MM.1S (cell line): ENCODE measurements at regions not wholly inside any gene's neighbourhood (a gene's known extent, or its start where the extent isn't known, plus 50 kb on each side); places are given as distances from the start of the nearest gene placed in this dataset.

Experiments used
- DNase-seq: peaks from one replicate; pipeline ENCODE4 v3.0.0-alpha.2; 2015
- H2AFZ ChIP-seq: fragments of 300-600 bp; sonication (generic); 2 replicates; pipeline ENCODE4 v1.6.0; 2016; ENCODE audit warnings: antibody characterized with exemption, low read length
- H3F3A ChIP-seq: fragments of 300-600 bp; sonication (generic); 2 replicates; pipeline ENCODE4 v1.6.1; 2016; ENCODE audit warnings: mild to moderate bottlenecking, antibody characterized with exemption, low read length, moderate library complexity, mixed read lengths; ENCODE audit not compliant: insufficient read depth
- H3K27ac ChIP-seq: fragments of 300-600 bp; sonication (generic); 2 replicates; pipeline ENCODE4 v1.5.1; 2016; ENCODE audit warnings: mild to moderate bottlenecking, low read length
- H3K27me3 ChIP-seq: fragments of 300-600 bp; sonication (generic); replicated peaks from 2 replicates; pipeline ENCODE4 v1.6.0; 2016; ENCODE audit warnings: low read length; ENCODE audit not compliant: insufficient read depth
- H3K36me3 ChIP-seq: fragments of 300-600 bp; sonication (generic); replicated peaks from 2 replicates; pipeline ENCODE4 v1.6.1; 2016; ENCODE audit warnings: mild to moderate bottlenecking, low read length, mixed read lengths; ENCODE audit not compliant: insufficient read depth
- H3K4me1 ChIP-seq: fragments of 300-600 bp; sonication (generic); 2 replicates; pipeline ENCODE4 v1.6.1; 2016; ENCODE audit warnings: low read length, mixed read lengths
- H3K4me2 ChIP-seq: fragments of 300-600 bp; sonication (generic); 2 replicates; pipeline ENCODE4 v1.6.0; 2016; ENCODE audit warnings: low read depth, low read length
- H3K4me3 ChIP-seq: fragments of 300-600 bp; sonication (generic); 2 replicates; pipeline ENCODE4 v1.5.1; 2016; ENCODE audit warnings: low read length, mixed read lengths
- H3K79me2 ChIP-seq: fragments of 300-600 bp; sonication (generic); 2 replicates; pipeline ENCODE4 v1.6.1; 2016; ENCODE audit warnings: mixed run types, low read length, mixed read lengths
- H3K9ac ChIP-seq: fragments of 300-600 bp; sonication (generic); 2 replicates; pipeline ENCODE4 v1.6.1; 2016; ENCODE audit warnings: low read length, mixed read lengths
- H3K9me2 ChIP-seq: fragments of 300-600 bp; sonication (generic); replicated peaks from 2 replicates; pipeline ENCODE4 v1.6.1; 2016; ENCODE audit warnings: mild to moderate bottlenecking, low read length, mixed read lengths; ENCODE audit not compliant: insufficient read depth
- H3K9me3 ChIP-seq: fragments of 300-600 bp; sonication (generic); replicated peaks from 2 replicates; pipeline ENCODE4 v1.6.1; 2016; ENCODE audit warnings: mild to moderate bottlenecking, low read length, mixed read lengths; ENCODE audit not compliant: insufficient read depth
- H4K20me1 ChIP-seq: fragments of 300-600 bp; sonication (generic); 2 replicates; pipeline ENCODE4 v1.6.1; 2016; ENCODE audit warnings: mild to moderate bottlenecking, low read length, moderate library complexity, mixed read lengths; ENCODE audit not compliant: insufficient read depth
- EZH2 ChIP-seq: fragments of 300-600 bp; sonication (generic); optimal IDR thresholded peaks from 2 replicates; pipeline ENCODE3; 2017; ENCODE audit warnings: low read depth, mild to moderate bottlenecking, antibody characterized with exemption, low read length, mixed read lengths
- EZH2phosphoT487 ChIP-seq: fragments of 300-600 bp; sonication (generic); IDR thresholded peaks from 2 replicates; pipeline ENCODE4 v1.6.1; 2018; ENCODE audit warnings: antibody characterized with exemption, low read length
- TF ChIP-seq, protein P1 (sequence below): fragments of 300-600 bp; sonication (generic); IDR thresholded peaks from 2 replicates; pipeline ENCODE4 v1.5.1; 2016; ENCODE audit warnings: antibody characterized with exemption, low read length, mixed read lengths

DNA sequence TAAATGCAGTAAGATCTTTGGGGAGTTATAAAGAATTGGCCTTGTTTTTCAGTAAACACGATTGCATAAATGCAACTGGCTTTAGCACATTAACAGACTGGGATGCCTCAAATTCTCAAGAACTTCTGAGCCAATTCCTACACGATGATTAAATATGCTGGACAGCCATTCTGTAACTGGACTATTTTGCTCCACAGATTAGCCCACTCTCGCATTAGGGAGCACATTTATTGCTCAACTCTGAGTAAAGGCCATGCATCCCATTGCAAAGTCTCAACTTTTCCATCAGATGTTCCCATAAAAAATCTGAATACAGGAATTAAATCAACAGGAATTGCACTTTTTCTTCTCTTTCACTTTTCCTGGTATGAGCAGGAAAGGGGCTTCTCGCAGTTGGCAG is 66.7 kb upstream of the PRICKLE2 start:
- Histone ChIP-seq H3K9ac (no peak overlapping the region), H3F3A (no peaks in the 10 kb centered on the region), H3K4me3 (no peak overlapping the region), H2AFZ (no peak overlapping the region), H3K36me3 (no peaks in the 10 kb centered on the region), H3K27me3 (no peaks in the 10 kb centered on the region), H4K20me1 (no peaks in the 10 kb centered on the region), H3K4me2 (no peak overlapping the region), H3K27ac (no peak overlapping the region), H3K4me1 (no peaks in the 10 kb centered on the region), H3K9me3 (no peaks in the 10 kb centered on the region), H3K79me2 (no peaks in the 10 kb centered on the region), H3K9me2 (no peaks in the 10 kb centered on the region)
- no peak for DNase-seq
- TF ChIP-seq EZH2phosphoT487 (no peak), EZH2 (no peak)
- TF ChIP-seq, protein P1, sequence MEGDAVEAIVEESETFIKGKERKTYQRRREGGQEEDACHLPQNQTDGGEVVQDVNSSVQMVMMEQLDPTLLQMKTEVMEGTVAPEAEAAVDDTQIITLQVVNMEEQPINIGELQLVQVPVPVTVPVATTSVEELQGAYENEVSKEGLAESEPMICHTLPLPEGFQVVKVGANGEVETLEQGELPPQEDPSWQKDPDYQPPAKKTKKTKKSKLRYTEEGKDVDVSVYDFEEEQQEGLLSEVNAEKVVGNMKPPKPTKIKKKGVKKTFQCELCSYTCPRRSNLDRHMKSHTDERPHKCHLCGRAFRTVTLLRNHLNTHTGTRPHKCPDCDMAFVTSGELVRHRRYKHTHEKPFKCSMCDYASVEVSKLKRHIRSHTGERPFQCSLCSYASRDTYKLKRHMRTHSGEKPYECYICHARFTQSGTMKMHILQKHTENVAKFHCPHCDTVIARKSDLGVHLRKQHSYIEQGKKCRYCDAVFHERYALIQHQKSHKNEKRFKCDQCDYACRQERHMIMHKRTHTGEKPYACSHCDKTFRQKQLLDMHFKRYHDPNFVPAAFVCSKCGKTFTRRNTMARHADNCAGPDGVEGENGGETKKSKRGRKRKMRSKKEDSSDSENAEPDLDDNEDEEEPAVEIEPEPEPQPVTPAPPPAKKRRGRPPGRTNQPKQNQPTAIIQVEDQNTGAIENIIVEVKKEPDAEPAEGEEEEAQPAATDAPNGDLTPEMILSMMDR: no peak

GRCh38 chr3:64291345-64291744 is 66.1 kb upstream of the PRICKLE2 start:
- Histone ChIP-seq H3K36me3 (no peaks in the 10 kb centered on the region), H2AFZ (no peak overlapping the region), H3K4me1 (no peaks in the 10 kb centered on the region), H3F3A (no peaks in the 10 kb centered on the region), H3K9me3 (no peaks in the 10 kb centered on the region), H3K9me2 (no peaks in the 10 kb centered on the region), H3K27me3 (no peaks in the 10 kb centered on the region), H3K9ac (no peak overlapping the region), H3K27ac (no peak overlapping the region), H4K20me1 (no peaks in the 10 kb centered on the region), H3K79me2 (no peaks in the 10 kb centered on the region), H3K4me3 (no peak overlapping the region), H3K4me2 (no peak overlapping the region)
- DNase-seq: no peak
- TF ChIP-seq EZH2: no peak
- TF ChIP-seq EZH2phosphoT487: no peak
- TF ChIP-seq, protein P1: no peak

DNA sequence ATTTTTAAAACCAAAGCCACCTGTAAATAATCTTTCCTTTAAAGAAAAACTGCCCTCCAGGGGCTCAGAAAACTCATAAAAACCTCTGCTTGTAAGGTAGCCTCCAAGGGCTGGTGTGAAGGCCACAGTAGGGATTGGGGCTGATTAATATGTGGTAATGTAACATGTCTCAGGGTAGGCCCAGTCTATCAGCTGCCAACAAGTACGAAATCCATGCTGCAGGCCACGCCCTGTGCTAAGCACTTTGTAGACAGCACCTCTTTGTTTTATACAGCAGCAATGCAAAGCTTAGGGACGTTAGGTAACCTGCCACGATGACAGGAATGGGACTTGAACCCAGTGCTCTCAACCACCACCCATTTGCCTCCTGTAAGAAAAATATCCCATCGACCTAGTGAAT is 65.6 kb upstream of the PRICKLE2 start:
- Histone ChIP-seq H3K27ac (no peak overlapping the region), H3K9ac (no peak overlapping the region), H2AFZ (no peak overlapping the region)

More for the DNA sequence above, 65.6 kb upstream of the PRICKLE2 start:
- no peaks in the 10 kb centered on the region for H3K9me2 ChIP-seq
- H3K4me1 ChIP-seq: no peaks in the 10 kb centered on the region
- H3K79me2 ChIP-seq: no peaks in the 10 kb centered on the region
- H3K4me3 ChIP-seq: no peak overlapping the region
- H3K9me3 ChIP-seq: no peaks in the 10 kb centered on the region
- TF ChIP-seq, protein P1: no peak
- no peak for TF ChIP-seq EZH2
- H3K36me3 ChIP-seq: no peaks in the 10 kb centered on the region
- no peaks in the 10 kb centered on the region for H4K20me1 ChIP-seq
- DNase-seq: no peak
- no peak overlapping the region for H3K4me2 ChIP-seq
- H3F3A ChIP-seq: no peaks in the 10 kb centered on the region
- H3K27me3 ChIP-seq: no peaks in the 10 kb centered on the region
